IMR-90 (cell line): ENCODE measurements at regions not wholly inside any gene's neighbourhood (a gene's known extent, or its start where the extent isn't known, plus 50 kb on each side); places are given as distances from the start of the nearest gene placed in this dataset.

Experiments
- ATAC-seq: fragments of 200-7000 bp; cut with Tn5 transposase; 2 replicates; pipeline ENCODE4 v1.9.1; 2020; ENCODE audit warnings: low read depth, mild to moderate bottlenecking, moderate library complexity
- BruUV-seq: library from RNA; stranded (reverse); fragments of 400-500 nt; replicated peaks from 2 replicates; lab custom pipeline; 2021; lab: Mats Ljungman, UMichigan
- CTCF ChIA-PET: fragments of 300-600 bp; formaldehyde crosslinking; extraction: SDS; loops from one replicate; lab custom pipeline; 2021; ENCODE audit warnings: antibody characterized with exemption; lab: Yijun Ruan, JAX
- POLR2A ChIA-PET: fragments of 300-600 bp; sonication (Branson Sonifier 250); formaldehyde crosslinking; loops from one replicate; lab custom pipeline; 2022; ENCODE audit warnings: antibody characterized with exemption; ENCODE audit not compliant: unreplicated experiment; lab: Charles Lee
- DNase-seq: peaks from one replicate; pipeline ENCODE4 v3.0.0; 2013
- H2AFZ ChIP-seq: replicated peaks from 2 replicates; pipeline ENCODE3; 2013; ENCODE audit warnings: low read length, mild to moderate bottlenecking; ENCODE audit not compliant: poor library complexity
- H2AK5ac ChIP-seq: 2 replicates; pipeline ENCODE4 v1.6.1; 2013; ENCODE audit warnings: low read depth, low read length, inconsistent platforms
- H2AK9ac ChIP-seq: replicated peaks from 2 replicates; pipeline ENCODE3; 2013; ENCODE audit warnings: mild to moderate bottlenecking, low read depth, low read length, moderate library complexity; ENCODE audit not compliant: poor library complexity
- H2BK120ac ChIP-seq: 2 replicates; pipeline ENCODE4 v1.6.1; 2013; ENCODE audit warnings: low read depth, low read length, inconsistent platforms
- H2BK15ac ChIP-seq: 3 replicates; pipeline ENCODE4 v1.6.1; 2013; ENCODE audit warnings: low read depth, low read length, inconsistent platforms
- H2BK20ac ChIP-seq: 2 replicates; pipeline ENCODE4 v1.6.1; 2013; ENCODE audit warnings: low read depth, mild to moderate bottlenecking, inconsistent platforms, low read length, moderate library complexity
- H2BK5ac ChIP-seq: 2 replicates; pipeline ENCODE4 v1.6.1; 2013; ENCODE audit warnings: mild to moderate bottlenecking, low read depth, low read length, inconsistent platforms; ENCODE audit not compliant: poor library complexity, severe bottlenecking
- H3K14ac ChIP-seq: replicated peaks from 2 replicates; pipeline ENCODE4 v1.6.1; 2013; ENCODE audit warnings: low read depth, low read length, inconsistent platforms
- H3K18ac ChIP-seq: 2 replicates; pipeline ENCODE4 v1.6.1; 2013; ENCODE audit warnings: low read depth, low read length, control low read depth
- H3K23ac ChIP-seq: 2 replicates; pipeline ENCODE4 v1.6.1; 2013; ENCODE audit warnings: low read depth, low read length, inconsistent platforms
- H3K27ac ChIP-seq: 2 replicates; pipeline ENCODE4 v1.5.1; 2013; ENCODE audit warnings: mild to moderate bottlenecking, control low read depth, low read length; ENCODE audit not compliant: insufficient read depth
- H3K27me3 ChIP-seq: 2 replicates; pipeline ENCODE4 v1.6.1; 2013; ENCODE audit warnings: low read length; ENCODE audit not compliant: control insufficient read depth, insufficient read depth
- H3K36me3 ChIP-seq: 2 replicates; pipeline ENCODE4 v1.6.1; 2013; ENCODE audit warnings: low read length, mixed read lengths; ENCODE audit not compliant: control insufficient read depth, insufficient read depth
- H3K4ac ChIP-seq: 2 replicates; pipeline ENCODE4 v1.6.1; 2013; ENCODE audit warnings: low read depth, low read length, inconsistent platforms
- H3K4me1 ChIP-seq: 2 replicates; pipeline ENCODE4 v1.6.1; 2013; ENCODE audit warnings: low read length, mixed read lengths; ENCODE audit not compliant: control insufficient read depth, insufficient read depth
- H3K4me2 ChIP-seq: 2 replicates; pipeline ENCODE4 v1.6.1; 2013; ENCODE audit warnings: low read depth, mild to moderate bottlenecking, control low read depth, low read length, moderate library complexity
- H3K4me3 ChIP-seq: 2 replicates; pipeline ENCODE4 v1.5.1; 2013; ENCODE audit warnings: low read depth, mild to moderate bottlenecking, control low read depth, low read length, moderate library complexity; ENCODE audit not compliant: insufficient read depth
- H3K56ac ChIP-seq: 2 replicates; pipeline ENCODE4 v1.6.1; 2013; ENCODE audit warnings: low read length, inconsistent platforms; ENCODE audit not compliant: insufficient read depth; ENCODE audit errors: extremely low read depth
- H3K79me1 ChIP-seq, 2 experiments: 2 replicates each; pipeline ENCODE4 v1.6.1; 2013; ENCODE audit warnings: low read length in 2 of 2, inconsistent platforms in 1 of 2, low read depth in 1 of 2
- H3K9ac ChIP-seq: 2 replicates; pipeline ENCODE4 v1.6.1; 2013; ENCODE audit warnings: low read depth, low read length, control low read depth
- H3K9me1 ChIP-seq: 2 replicates; pipeline ENCODE4 v1.6.1; 2013; ENCODE audit warnings: low read length, inconsistent platforms; ENCODE audit not compliant: insufficient read depth
- H3K9me3 ChIP-seq: 2 replicates; pipeline ENCODE4 v1.6.1; 2013; ENCODE audit warnings: low read length; ENCODE audit not compliant: control insufficient read depth, insufficient read depth
- H4K20me1 ChIP-seq: 2 replicates; pipeline ENCODE4 v1.6.1; 2013; ENCODE audit warnings: low read length, inconsistent platforms; ENCODE audit not compliant: insufficient read depth
- H4K5ac ChIP-seq: 2 replicates; pipeline ENCODE4 v1.6.1; 2013; ENCODE audit warnings: mild to moderate bottlenecking, low read depth, low read length, control low read depth
- H4K8ac ChIP-seq, 2 experiments: 2 replicates each; pipeline ENCODE4 v1.6.1; 2013; ENCODE audit warnings: low read depth in 2 of 2, low read length in 2 of 2, control low read depth in 1 of 2, inconsistent platforms in 1 of 2
- H4K91ac ChIP-seq: 2 replicates; pipeline ENCODE4 v1.6.1; 2013; ENCODE audit warnings: low read depth, low read length, inconsistent platforms; ENCODE audit not compliant: insufficient read depth
- BHLHE40 ChIP-seq: fragments of 150-350 bp; IDR thresholded peaks from 2 replicates; pipeline ENCODE4 v1.6.1; 2016; ENCODE audit warnings: mild to moderate bottlenecking, low read depth, low read length
- CEBPB ChIP-seq: IDR thresholded peaks from 2 replicates; pipeline ENCODE4 v1.6.1; 2012; ENCODE audit warnings: low read depth, low read length, improper control_type of control experiment
- CHD1 ChIP-seq: IDR thresholded peaks from 2 replicates; pipeline ENCODE4 v1.6.1; 2012; ENCODE audit warnings: low read depth, low read length, improper control_type of control experiment
- FOS ChIP-seq: fragments of 150-350 bp; IDR thresholded peaks from 2 replicates; pipeline ENCODE4 v1.6.1; 2016; ENCODE audit warnings: low read depth, low read length
- MAFK ChIP-seq: IDR thresholded peaks from 2 replicates; pipeline ENCODE4 v1.6.1; 2012; ENCODE audit warnings: low read depth, low read length, improper control_type of control experiment
- MAZ ChIP-seq: IDR thresholded peaks from 2 replicates; pipeline ENCODE4 v1.6.1; 2012; ENCODE audit warnings: low read depth, mild to moderate bottlenecking, low read length, improper control_type of control experiment, moderate library complexity, borderline replicate concordance
- MXI1 ChIP-seq: IDR thresholded peaks from 2 replicates; pipeline ENCODE4 v1.6.1; 2012; ENCODE audit warnings: low read depth, mild to moderate bottlenecking, low read length, moderate library complexity, borderline replicate concordance
- NFE2L2 ChIP-seq: fragments of 150-350 bp; IDR thresholded peaks from 2 replicates; pipeline ENCODE4 v1.6.1; 2016; ENCODE audit warnings: low read depth, mild to moderate bottlenecking, low read length
- POLR2A ChIP-seq: IDR thresholded peaks from 2 replicates; pipeline ENCODE4 v1.6.1; 2012; ENCODE audit warnings: mild to moderate bottlenecking, low read depth, low read length
- RAD21 ChIP-seq: IDR thresholded peaks from 2 replicates; pipeline ENCODE4 v1.6.1; 2012; ENCODE audit warnings: low read length, improper control_type of control experiment
- RCOR1 ChIP-seq: IDR thresholded peaks from 2 replicates; pipeline ENCODE4 v1.6.1; 2012; ENCODE audit warnings: mild to moderate bottlenecking, low read length, improper control_type of control experiment; ENCODE audit not compliant: insufficient replicate concordance
- RFX5 ChIP-seq: IDR thresholded peaks from 2 replicates; pipeline ENCODE4 v1.8.0; 2012; ENCODE audit warnings: low read depth, mild to moderate bottlenecking, low read length, moderate library complexity
- SMC3 ChIP-seq: fragments of 150-350 bp; IDR thresholded peaks from 2 replicates; pipeline ENCODE4 v1.6.1; 2016; ENCODE audit warnings: low read depth, mild to moderate bottlenecking, antibody characterized with exemption, low read length, moderate library complexity
- WGBS, 2 experiments: methylation state at CpG; one replicate each; pipeline versions ENCODE4 v1.1.5 to v1.1.7; 2013; ENCODE audit warnings: missing lambda C conversion rate in 2 of 2; ENCODE audit not compliant: insufficient read length in 1 of 2; ENCODE audit errors: extremely low coverage in 2 of 2; 5-methylcytosine and 5-hydroxymethylcytosine counted together
- dilution Hi-C: fragments of 300-500 bp; cut with HindIII; formaldehyde crosslinking; loops from one replicate; pipeline ENCODE4 v1.14.3; 2018; ENCODE audit warnings: low sequenced_read_pairs; ENCODE audit not compliant: unreplicated experiment
- in situ Hi-C: fragments of 300-500 bp; cut with MboI; formaldehyde crosslinking; loops from 3 replicates; pipeline ENCODE4 v1.14.3; 2019; ENCODE audit warnings: low sequenced_read_pairs, inconsistent platforms, mixed read lengths
- intact Hi-C: fragments of 100-400 bp; cut with micrococcal nuclease; formaldehyde crosslinking; loops from 2 replicates; pipeline ENCODE4 v1.10.0; 2022
- TF ChIP-seq, protein P1 (sequence below): fragments of 150-350 bp; IDR thresholded peaks from 2 replicates; pipeline ENCODE4 v1.6.1; 2017; ENCODE audit warnings: mild to moderate bottlenecking, antibody characterized with exemption, low read length, low read depth
- TF ChIP-seq, protein P2 (sequence below): fragments of 150-350 bp; IDR thresholded peaks from 2 replicates; pipeline ENCODE4 v1.6.1; 2016; ENCODE audit warnings: low read depth, mild to moderate bottlenecking, low read length, moderate library complexity, borderline replicate concordance
- TF ChIP-seq, protein P3 (sequence below): conservative IDR thresholded peaks from 2 replicates; pipeline ENCODE4 v1.5.1; 2012; ENCODE audit warnings: mild to moderate bottlenecking, low read depth, low read length, improper control_type of control experiment

DNA sequence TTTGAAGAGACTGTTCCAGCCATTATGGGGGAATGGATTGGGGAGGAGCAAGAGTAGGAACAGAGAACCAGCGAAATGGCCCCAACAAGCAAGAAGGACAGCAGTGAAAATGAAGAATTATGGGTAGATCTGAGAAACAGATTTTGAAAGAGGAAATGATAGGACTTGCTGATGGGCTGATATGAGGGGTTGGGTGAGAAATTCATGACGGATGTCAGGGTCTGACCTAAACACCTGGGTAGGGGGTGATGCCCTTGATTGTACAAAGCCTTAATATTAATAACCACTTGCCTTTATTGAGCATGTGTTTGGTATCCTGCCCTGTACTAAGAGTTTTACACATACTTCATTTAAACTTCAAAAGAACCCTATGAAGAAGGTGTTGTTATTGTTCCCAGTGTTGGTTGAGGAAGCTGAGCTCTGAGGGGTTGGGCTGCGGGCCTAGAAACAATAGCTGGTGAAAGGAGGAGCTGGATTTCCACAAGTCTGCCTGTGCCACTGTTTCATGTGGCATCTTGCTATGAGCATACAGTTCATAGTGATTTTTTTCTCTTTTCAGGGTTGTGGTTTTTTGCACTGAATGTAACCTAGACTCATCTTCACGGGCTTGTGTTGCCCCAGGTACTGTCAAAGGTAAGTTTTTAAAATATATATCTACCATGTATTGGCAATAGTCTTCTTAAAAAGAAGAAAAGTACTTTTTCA is 61.1 kb upstream of the TNRC6B start:
- no peaks in the 10 kb centered on the region; the same call in 1 of the 2 replicates for H3K9me1 ChIP-seq
- H2BK120ac ChIP-seq = no peak overlapping the region
- H3K23ac ChIP-seq = no peak overlapping the region
- no peaks in the 10 kb centered on the region for H3K9me3 ChIP-seq
- peaks cover 2% of the 10 kb centered on the region for H4K20me1 ChIP-seq
- H3K18ac ChIP-seq = no peak overlapping the region
- no peaks in the 10 kb centered on the region; the same call in 1 of the 2 replicates for H3K27me3 ChIP-seq
- H3K4me2 ChIP-seq = no peak overlapping the region
- H3K36me3 ChIP-seq = no peaks in the 10 kb centered on the region
- ATAC-seq (no peak), DNase-seq (no peak)
- BruUV-seq = no TSS peak
- no peak overlapping the region for H3K27ac ChIP-seq
- H2AK9ac ChIP-seq = no peak overlapping the region
- 0 out of 4 replicates have a peak, but pooled peaks cover 0 to 4% of the 10 kb centered on the region in 2 experiments for H3K79me1 ChIP-seq
- H3K56ac ChIP-seq = no peak overlapping the region
- H3K4ac ChIP-seq = no peak overlapping the region
- no peak overlapping the region for H3K9ac ChIP-seq
- no peak overlapping the region for H4K91ac ChIP-seq
- 75% methylated on average over 2 of the region's 4 CpGs; no CpG with 5 or more reads in 1 of the 2 experiments for WGBS, 2 experiments
- ChIA-PET CTCF (interaction anchor here (1.0 kb wide), 1 partner anchor 21 kb away, joined by 3 read pairs; no protein-coding TSS in a partner anchor), POLR2A (no interaction called here)
- TF ChIP-seq MXI1 (no peak), RAD21 (no peak), SMC3 (no peak), MAFK (no peak), POLR2A (no peak), FOS (no peak), BHLHE40 (no peak), MAZ (no peak), CHD1 (no peak), CEBPB (no peak), RFX5 (no peak), NFE2L2 (no peak), RCOR1 (no peak)
- TF ChIP-seq, protein P1, sequence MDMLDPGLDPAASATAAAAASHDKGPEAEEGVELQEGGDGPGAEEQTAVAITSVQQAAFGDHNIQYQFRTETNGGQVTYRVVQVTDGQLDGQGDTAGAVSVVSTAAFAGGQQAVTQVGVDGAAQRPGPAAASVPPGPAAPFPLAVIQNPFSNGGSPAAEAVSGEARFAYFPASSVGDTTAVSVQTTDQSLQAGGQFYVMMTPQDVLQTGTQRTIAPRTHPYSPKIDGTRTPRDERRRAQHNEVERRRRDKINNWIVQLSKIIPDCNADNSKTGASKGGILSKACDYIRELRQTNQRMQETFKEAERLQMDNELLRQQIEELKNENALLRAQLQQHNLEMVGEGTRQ = no peak
- TF ChIP-seq, protein P2, sequence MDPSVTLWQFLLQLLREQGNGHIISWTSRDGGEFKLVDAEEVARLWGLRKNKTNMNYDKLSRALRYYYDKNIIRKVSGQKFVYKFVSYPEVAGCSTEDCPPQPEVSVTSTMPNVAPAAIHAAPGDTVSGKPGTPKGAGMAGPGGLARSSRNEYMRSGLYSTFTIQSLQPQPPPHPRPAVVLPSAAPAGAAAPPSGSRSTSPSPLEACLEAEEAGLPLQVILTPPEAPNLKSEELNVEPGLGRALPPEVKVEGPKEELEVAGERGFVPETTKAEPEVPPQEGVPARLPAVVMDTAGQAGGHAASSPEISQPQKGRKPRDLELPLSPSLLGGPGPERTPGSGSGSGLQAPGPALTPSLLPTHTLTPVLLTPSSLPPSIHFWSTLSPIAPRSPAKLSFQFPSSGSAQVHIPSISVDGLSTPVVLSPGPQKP = no peak
- TF ChIP-seq, protein P3, sequence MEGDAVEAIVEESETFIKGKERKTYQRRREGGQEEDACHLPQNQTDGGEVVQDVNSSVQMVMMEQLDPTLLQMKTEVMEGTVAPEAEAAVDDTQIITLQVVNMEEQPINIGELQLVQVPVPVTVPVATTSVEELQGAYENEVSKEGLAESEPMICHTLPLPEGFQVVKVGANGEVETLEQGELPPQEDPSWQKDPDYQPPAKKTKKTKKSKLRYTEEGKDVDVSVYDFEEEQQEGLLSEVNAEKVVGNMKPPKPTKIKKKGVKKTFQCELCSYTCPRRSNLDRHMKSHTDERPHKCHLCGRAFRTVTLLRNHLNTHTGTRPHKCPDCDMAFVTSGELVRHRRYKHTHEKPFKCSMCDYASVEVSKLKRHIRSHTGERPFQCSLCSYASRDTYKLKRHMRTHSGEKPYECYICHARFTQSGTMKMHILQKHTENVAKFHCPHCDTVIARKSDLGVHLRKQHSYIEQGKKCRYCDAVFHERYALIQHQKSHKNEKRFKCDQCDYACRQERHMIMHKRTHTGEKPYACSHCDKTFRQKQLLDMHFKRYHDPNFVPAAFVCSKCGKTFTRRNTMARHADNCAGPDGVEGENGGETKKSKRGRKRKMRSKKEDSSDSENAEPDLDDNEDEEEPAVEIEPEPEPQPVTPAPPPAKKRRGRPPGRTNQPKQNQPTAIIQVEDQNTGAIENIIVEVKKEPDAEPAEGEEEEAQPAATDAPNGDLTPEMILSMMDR = no peak
- intact Hi-C loops = no loop called here
- no peak overlapping the region for H2BK5ac ChIP-seq
- no peak overlapping the region for H4K8ac ChIP-seq
- in situ Hi-C loops = no loop called here
- dilution Hi-C loops = no loop called here
- no peak overlapping the region for H2AK5ac ChIP-seq
- H3K4me1 ChIP-seq = no peaks in the 10 kb centered on the region
- H2AFZ ChIP-seq = no peak overlapping the region
- H3K14ac ChIP-seq = no peak overlapping the region
- H3K4me3 ChIP-seq = no peak overlapping the region
- no peak overlapping the region for H4K5ac ChIP-seq
- no peak overlapping the region for H2BK20ac ChIP-seq
- H2BK15ac ChIP-seq = no peak overlapping the region
